GM23338 (cell line): ENCODE measurements at regions not wholly inside any gene's neighbourhood (a gene's known extent, or its start where the extent isn't known, plus 50 kb on each side); places are given as distances from the start of the nearest gene placed in this dataset.

Experiments
- NANOG ChIP-seq: IDR thresholded peaks from 2 replicates; pipeline ENCODE4 v1.6.1; 2016; ENCODE audit warnings: antibody characterized with exemption, borderline replicate concordance
- ZNF331 ChIP-seq: fragments of 250-450 bp; sonication (Bioruptor Pico); IDR thresholded peaks from 2 replicates; pipeline ENCODE4 v1.5.0; 2020; ENCODE audit warnings: low read depth, mild to moderate bottlenecking, moderate library complexity
- TF ChIP-seq, protein P1 (sequence below): IDR thresholded peaks from one replicate; pipeline ENCODE4 v1.6.1; 2018; ENCODE audit warnings: antibody characterized with exemption; ENCODE audit not compliant: unreplicated experiment
- TF ChIP-seq, protein P2 (sequence below): fragments of 250-450 bp; sonication (Bioruptor Pico); IDR thresholded peaks from 2 replicates; pipeline ENCODE4 v1.5.0; 2020; ENCODE audit warnings: mild to moderate bottlenecking, moderate library complexity

DNA sequence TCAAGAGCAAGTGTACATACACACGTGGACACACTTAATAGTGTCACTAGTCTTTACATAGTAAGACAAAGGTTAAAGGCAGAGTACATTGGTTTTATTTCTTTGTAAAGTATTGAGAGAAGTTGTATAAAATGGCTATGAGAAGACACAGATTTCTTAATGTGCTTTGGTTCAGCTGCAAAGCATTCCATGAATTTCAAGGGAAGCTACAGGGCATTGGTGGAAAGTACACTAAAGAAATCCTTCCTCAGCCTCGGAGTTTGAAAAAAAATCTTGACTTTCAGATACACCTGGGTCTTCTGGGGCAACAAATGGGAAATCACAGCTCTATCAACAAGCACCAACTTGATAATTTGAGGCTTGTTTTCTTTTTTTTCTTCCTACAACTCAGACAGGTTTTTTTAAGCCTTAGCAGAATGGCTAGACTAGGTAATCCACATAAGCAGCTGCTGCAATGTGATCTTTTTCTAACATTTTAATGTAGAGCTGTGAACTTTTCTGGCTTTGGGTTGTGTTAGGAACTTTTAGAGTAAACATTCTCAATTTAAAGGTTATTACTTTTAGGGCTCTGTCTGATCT, 140.4 kb upstream of the FST start (continued):
- TF ChIP-seq, protein P1, sequence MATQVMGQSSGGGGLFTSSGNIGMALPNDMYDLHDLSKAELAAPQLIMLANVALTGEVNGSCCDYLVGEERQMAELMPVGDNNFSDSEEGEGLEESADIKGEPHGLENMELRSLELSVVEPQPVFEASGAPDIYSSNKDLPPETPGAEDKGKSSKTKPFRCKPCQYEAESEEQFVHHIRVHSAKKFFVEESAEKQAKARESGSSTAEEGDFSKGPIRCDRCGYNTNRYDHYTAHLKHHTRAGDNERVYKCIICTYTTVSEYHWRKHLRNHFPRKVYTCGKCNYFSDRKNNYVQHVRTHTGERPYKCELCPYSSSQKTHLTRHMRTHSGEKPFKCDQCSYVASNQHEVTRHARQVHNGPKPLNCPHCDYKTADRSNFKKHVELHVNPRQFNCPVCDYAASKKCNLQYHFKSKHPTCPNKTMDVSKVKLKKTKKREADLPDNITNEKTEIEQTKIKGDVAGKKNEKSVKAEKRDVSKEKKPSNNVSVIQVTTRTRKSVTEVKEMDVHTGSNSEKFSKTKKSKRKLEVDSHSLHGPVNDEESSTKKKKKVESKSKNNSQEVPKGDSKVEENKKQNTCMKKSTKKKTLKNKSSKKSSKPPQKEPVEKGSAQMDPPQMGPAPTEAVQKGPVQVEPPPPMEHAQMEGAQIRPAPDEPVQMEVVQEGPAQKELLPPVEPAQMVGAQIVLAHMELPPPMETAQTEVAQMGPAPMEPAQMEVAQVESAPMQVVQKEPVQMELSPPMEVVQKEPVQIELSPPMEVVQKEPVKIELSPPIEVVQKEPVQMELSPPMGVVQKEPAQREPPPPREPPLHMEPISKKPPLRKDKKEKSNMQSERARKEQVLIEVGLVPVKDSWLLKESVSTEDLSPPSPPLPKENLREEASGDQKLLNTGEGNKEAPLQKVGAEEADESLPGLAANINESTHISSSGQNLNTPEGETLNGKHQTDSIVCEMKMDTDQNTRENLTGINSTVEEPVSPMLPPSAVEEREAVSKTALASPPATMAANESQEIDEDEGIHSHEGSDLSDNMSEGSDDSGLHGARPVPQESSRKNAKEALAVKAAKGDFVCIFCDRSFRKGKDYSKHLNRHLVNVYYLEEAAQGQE = no peak
- TF ChIP-seq NANOG (no peak), ZNF331 (CRISPR knock-in tag) (no peak)
- TF ChIP-seq, protein P2, sequence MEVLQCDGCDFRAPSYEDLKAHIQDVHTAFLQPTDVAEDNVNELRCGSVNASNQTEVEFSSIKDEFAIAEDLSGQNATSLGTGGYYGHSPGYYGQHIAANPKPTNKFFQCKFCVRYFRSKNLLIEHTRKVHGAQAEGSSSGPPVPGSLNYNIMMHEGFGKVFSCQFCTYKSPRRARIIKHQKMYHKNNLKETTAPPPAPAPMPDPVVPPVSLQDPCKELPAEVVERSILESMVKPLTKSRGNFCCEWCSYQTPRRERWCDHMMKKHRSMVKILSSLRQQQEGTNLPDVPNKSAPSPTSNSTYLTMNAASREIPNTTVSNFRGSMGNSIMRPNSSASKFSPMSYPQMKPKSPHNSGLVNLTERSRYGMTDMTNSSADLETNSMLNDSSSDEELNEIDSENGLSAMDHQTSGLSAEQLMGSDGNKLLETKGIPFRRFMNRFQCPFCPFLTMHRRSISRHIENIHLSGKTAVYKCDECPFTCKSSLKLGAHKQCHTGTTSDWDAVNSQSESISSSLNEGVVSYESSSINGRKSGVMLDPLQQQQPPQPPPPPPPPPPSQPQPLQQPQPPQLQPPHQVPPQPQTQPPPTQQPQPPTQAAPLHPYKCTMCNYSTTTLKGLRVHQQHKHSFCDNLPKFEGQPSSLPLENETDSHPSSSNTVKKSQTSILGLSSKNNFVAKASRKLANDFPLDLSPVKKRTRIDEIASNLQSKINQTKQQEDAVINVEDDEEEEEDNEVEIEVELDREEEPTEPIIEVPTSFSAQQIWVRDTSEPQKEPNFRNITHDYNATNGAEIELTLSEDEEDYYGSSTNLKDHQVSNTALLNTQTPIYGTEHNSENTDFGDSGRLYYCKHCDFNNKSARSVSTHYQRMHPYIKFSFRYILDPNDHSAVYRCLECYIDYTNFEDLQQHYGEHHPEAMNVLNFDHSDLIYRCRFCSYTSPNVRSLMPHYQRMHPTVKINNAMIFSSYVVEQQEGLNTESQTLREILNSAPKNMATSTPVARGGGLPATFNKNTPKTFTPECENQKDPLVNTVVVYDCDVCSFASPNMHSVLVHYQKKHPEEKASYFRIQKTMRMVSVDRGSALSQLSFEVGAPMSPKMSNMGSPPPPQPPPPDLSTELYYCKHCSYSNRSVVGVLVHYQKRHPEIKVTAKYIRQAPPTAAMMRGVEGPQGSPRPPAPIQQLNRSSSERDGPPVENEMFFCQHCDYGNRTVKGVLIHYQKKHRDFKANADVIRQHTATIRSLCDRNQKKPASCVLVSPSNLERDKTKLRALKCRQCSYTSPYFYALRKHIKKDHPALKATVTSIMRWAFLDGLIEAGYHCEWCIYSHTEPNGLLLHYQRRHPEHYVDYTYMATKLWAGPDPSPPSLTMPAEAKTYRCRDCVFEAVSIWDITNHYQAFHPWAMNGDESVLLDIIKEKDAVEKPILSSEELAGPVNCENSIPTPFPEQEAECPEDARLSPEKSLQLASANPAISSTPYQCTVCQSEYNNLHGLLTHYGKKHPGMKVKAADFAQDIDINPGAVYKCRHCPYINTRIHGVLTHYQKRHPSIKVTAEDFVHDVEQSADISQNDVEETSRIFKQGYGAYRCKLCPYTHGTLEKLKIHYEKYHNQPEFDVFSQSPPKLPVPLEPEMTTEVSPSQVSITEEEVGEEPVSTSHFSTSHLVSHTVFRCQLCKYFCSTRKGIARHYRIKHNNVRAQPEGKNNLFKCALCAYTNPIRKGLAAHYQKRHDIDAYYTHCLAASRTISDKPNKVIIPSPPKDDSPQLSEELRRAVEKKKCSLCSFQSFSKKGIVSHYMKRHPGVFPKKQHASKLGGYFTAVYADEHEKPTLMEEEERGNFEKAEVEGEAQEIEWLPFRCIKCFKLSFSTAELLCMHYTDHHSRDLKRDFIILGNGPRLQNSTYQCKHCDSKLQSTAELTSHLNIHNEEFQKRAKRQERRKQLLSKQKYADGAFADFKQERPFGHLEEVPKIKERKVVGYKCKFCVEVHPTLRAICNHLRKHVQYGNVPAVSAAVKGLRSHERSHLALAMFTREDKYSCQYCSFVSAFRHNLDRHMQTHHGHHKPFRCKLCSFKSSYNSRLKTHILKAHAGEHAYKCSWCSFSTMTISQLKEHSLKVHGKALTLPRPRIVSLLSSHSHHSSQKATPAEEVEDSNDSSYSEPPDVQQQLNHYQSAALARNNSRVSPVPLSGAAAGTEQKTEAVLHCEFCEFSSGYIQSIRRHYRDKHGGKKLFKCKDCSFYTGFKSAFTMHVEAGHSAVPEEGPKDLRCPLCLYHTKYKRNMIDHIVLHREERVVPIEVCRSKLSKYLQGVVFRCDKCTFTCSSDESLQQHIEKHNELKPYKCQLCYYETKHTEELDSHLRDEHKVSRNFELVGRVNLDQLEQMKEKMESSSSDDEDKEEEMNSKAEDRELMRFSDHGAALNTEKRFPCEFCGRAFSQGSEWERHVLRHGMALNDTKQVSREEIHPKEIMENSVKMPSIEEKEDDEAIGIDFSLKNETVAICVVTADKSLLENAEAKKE (CRISPR knock-in tag) = no peak
